Anterior cingulate cortex (tissue), 58 donors: ENCODE measurements at regions not wholly inside any gene's neighbourhood (a gene's known extent, or its start where the extent isn't known, plus 50 kb on each side); places are given as distances from the start of the nearest gene placed in this dataset.

Experiments
- DNase-seq, 58 donors: peaks; one replicate each; lab custom pipeline; 2025; lab: John Stamatoyannopoulos, UW

GRCh38 chr5:57561231-57561842 lies 78.7 kb upstream of the ACTBL2 start:
- no peak for DNase-seq

DNA sequence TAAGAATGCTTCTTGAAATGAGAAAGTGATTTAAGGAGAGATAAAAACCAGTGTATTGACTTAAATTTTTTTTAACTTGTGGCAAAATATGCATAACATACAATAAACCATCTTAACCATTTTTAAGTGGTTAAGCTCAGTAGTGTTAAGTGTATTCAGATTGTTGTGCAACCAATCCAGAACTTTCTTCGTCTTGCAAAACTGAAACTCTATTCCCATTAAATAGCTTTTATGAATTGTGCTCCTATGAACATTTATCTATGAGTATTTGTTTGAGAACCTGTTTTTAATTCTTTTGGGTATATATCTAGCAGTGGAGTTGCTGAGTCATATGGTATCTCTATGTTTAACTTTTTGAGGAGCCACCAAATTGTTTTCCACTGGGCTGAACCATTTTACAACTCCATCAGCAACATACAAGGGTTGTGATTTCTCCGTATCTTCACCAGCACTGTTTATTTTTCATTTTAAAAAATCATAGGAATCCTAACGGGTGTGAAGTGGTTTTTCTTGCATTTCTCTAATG lies 76.6 kb upstream of the ACTBL2 start:
- no peak for DNase-seq

DNA sequence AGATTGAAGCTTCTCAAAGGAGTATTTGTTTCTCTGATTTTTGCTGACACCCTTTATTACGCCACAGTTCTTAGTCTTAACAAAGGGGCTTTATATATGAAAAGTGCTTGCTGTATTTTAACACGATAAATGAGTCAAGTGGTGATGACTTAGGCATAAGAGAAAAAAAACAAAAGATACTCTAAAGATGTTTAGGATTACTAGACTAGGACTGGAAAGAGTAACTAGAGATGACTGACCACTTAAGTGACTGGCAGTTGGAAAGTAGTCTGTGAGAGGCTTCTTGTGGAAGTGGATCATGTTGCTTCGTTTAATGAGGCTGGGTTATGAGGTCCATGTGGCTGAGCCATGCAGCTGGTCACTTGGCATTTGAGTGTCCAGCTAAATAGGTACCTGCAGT lies 69.4 kb upstream of the ACTBL2 start:
- DNase-seq, result no peak

DNA sequence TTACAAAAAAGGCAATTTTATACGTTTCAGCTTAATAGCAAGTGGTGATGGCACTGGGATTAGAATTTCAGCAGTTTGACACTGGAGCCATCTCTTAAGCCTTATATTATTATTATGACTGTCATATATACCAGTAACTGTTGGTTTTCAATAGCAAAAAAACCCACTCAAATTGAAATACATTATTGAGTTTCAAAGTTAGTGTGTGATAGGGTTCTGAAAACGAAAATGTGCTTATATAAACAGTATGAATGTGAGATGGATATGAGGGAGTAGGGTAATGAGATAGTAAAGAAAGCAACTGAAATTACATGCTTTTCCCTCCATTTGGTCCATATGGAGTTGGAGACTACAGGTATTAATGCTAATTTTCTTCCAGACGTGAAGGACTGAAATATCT lies 68.6 kb upstream of the ACTBL2 start:
- DNase-seq, result no peak

DNA sequence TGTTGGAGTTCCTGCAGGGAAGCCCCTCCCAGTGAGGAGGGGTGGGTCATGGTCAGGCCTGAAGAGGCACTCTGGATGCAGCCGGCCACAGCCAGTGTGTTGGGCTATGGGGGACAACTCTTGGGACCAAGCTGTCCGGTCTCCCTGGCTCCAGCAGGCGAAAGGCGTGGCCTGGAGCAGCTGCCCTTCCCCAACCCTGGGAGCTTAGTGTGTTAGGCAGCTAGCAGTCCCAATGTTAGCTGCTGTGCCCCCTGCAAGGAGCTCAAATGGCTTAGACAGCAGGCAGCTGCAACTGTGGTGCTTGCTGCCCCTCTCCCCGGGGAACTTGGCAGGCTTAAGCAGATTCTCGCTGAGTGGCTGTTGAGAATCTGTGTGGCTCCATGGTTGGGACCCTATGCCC lies 67.5 kb upstream of the ACTBL2 start:
- no peak for DNase-seq

GRCh38 chr5:57549566-57549965 lies 67.0 kb upstream of the ACTBL2 start:
- no peak for DNase-seq

- no peak for DNase-seq
Observed at GRCh38 chr5:57540823-57541222, 58.2 kb upstream of the ACTBL2 start.

DNA sequence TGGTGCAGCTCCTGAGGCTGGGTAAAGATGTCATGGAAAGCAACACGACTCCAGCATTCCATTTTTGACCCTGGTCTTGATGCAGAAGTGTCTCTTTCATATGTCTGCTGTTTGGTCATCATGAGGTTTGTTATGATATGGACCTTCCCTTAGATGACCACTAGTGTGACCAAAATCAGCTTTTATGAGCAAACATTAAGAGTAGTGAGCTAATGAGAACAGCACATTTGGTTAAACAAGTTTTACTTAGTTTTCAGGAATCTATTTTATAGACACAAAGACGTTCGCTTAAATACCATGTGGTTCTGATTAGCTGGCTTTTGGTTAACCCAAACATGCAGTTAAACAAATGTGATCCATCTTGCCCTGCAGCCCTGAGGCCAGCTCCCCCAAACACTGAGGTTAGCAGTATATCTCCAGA lies 56.7 kb upstream of the ACTBL2 start:
- DNase-seq, result no peak

- peak in 29 of 58 donors; percentile 1 to 56 (median 17) for DNase-seq
Observed at GRCh38 chr5:57538341-57538955, 55.8 kb upstream of the ACTBL2 start.

DNA sequence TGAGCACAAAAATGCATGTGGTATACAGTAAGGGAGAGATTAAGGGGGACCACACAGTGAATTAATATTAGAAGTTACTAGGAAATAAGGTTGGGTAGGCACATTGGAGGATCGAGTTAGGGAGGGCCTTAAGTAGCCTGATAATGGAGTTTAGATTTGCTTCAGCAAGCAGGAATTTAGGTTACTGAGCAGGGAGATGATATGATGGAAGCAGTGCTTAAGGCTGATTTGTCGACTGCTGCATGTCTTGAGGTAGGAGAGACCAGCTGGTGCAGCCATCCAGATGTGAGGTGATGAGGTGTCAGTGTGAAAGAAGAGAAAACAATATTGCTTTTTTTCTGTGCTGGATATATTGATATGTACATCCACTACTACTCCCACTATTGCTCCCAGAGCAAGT lies 55.2 kb upstream of the ACTBL2 start:
- no peak for DNase-seq

- no peak for DNase-seq
Observed at GRCh38 chr5:57532513-57533497, 50.2 kb upstream of the ACTBL2 start.
